Panc1 (cell line): ENCODE measurements at regions not wholly inside any gene's neighbourhood (a gene's known extent, or its start where the extent isn't known, plus 50 kb on each side); places are given as distances from the start of the nearest gene placed in this dataset.

Source experiments
- ATAC-seq: fragments of 200-7000 bp; cut with Tn5 transposase; 2 replicates; pipeline ENCODE4 v1.9.1; 2020; ENCODE audit warnings: mild to moderate bottlenecking, moderate library complexity
- BruUV-seq: library from RNA; stranded (reverse); fragments of 400-500 nt; replicated peaks from 2 replicates; lab custom pipeline; 2021; lab: Mats Ljungman, UMichigan
- CTCF ChIA-PET: fragments of 300-600 bp; sonication (Branson Sonifier 250); formaldehyde crosslinking; loops from one replicate; lab custom pipeline; 2022; ENCODE audit warnings: antibody characterized with exemption; lab: Charles Lee
- POLR2A ChIA-PET: fragments of 300-600 bp; sonication (Branson Sonifier 250); formaldehyde crosslinking; loops from one replicate; lab custom pipeline; 2022; ENCODE audit warnings: antibody characterized with exemption; lab: Charles Lee
- DNase-seq: peaks from one replicate; pipeline ENCODE4 v3.0.0-alpha.2; 2010; ENCODE audit warnings: low read depth, low spot score
- H3K27ac ChIP-seq: 2 replicates; pipeline ENCODE4 v1.5.1; 2011; ENCODE audit warnings: mild to moderate bottlenecking, low read length, inconsistent platforms
- H3K27me3 ChIP-seq: fragments of 200-500 bp; sonication (Bioruptor generic); 2 replicates; pipeline ENCODE4 v1.6.0; 2014; ENCODE audit warnings: low read length, inconsistent platforms; ENCODE audit not compliant: control insufficient read depth, insufficient read depth
- H3K36me3 ChIP-seq: fragments of 200-500 bp; sonication (Bioruptor generic); 2 replicates; pipeline ENCODE4 v1.5.1; 2014; ENCODE audit warnings: inconsistent platforms, mild to moderate bottlenecking, low read length, moderate library complexity; ENCODE audit not compliant: control insufficient read depth, insufficient read depth
- H3K4me1 ChIP-seq: 2 replicates; pipeline ENCODE4 v1.5.1; 2011; ENCODE audit warnings: inconsistent platforms, mild to moderate bottlenecking, low read length, moderate library complexity; ENCODE audit not compliant: control insufficient read depth, insufficient read depth
- H3K4me3 ChIP-seq, 2 experiments: 2 replicates each; pipeline ENCODE4 v1.5.1; 2011 to 2012; ENCODE audit warnings: low read depth in 2 of 2, low read length in 2 of 2, mild to moderate bottlenecking in 2 of 2, inconsistent platforms in 1 of 2, moderate library complexity in 1 of 2
- H3K9me3 ChIP-seq: fragments of 200-500 bp; sonication (Bioruptor generic); 2 replicates; pipeline ENCODE4 v1.5.1; 2014; ENCODE audit warnings: low read depth, mild to moderate bottlenecking, inconsistent platforms, low read length, moderate library complexity; ENCODE audit not compliant: control insufficient read depth, insufficient read depth
- CTCF ChIP-seq: fragments of 450-650 bp; IDR thresholded peaks from 2 replicates; pipeline ENCODE4 v1.5.1; 2017; ENCODE audit warnings: mild to moderate bottlenecking
- POLR2AphosphoS5 ChIP-seq: IDR thresholded peaks from 2 replicates; pipeline ENCODE4 v1.6.1; 2012; ENCODE audit warnings: mild to moderate bottlenecking, low read depth, low read length, moderate library complexity
- REST ChIP-seq, 2 experiments: IDR thresholded peaks; 2 replicates each; pipeline ENCODE4 v1.6.1; 2011 to 2012; ENCODE audit warnings: low read depth in 2 of 2, control low read depth in 1 of 2, low read length in 1 of 2, mild to moderate bottlenecking in 1 of 2, moderate library complexity in 1 of 2; ENCODE audit not compliant: insufficient read depth in 1 of 2
- SIN3A ChIP-seq: IDR thresholded peaks from 2 replicates; pipeline ENCODE4 v1.6.1; 2012; ENCODE audit warnings: low read depth, mild to moderate bottlenecking, low read length, moderate library complexity, borderline replicate concordance; ENCODE audit not compliant: insufficient read depth
- TCF7L2 ChIP-seq: IDR thresholded peaks from 2 replicates; pipeline ENCODE4 v1.6.1; 2011; ENCODE audit warnings: mild to moderate bottlenecking, low read depth, low read length, inconsistent platforms
- in situ Hi-C: cut with HindIII; loops from 2 replicates; pipeline ENCODE4 v1.10.0; 2016; ENCODE audit warnings: low sequenced_read_pairs, low pct_unique_long_range_greater_than_20kb
- intact Hi-C: fragments of 100-400 bp; cut with micrococcal nuclease; formaldehyde crosslinking; loops from one replicate; pipeline ENCODE4 v1.10.0; 2022; ENCODE audit not compliant: unreplicated experiment

- Histone ChIP-seq H3K27me3 (no peaks in the 10 kb centered on the region), H3K27ac (no peak overlapping the region), H3K4me3 (no peak overlapping the region), H3K36me3 (no peaks in the 10 kb centered on the region), H3K9me3 (no peaks in the 10 kb centered on the region), H3K4me1 (no peaks in the 10 kb centered on the region)
- POLR2A ChIA-PET, result no interaction called here
- no peak for ATAC-seq
- CTCF ChIA-PET, result no interaction called here
- intact Hi-C loops, result no loop called here
- DNase-seq, result no peak
- TF ChIP-seq TCF7L2 (no peak), REST (IDR thresholded peaks at IDR 0.05; ENCODE audit: insufficient read depth in 1 of 2, low read depth in 2 of 2, low read length in 1 of 2) (no peak)
- BruUV-seq, result no TSS peak
- in situ Hi-C loops, result no loop called here
Measured at GRCh38 chr13:55714120-55714519, 1426.6 kb upstream of the PRR20A start.

GRCh38 chr13:55727683-55728082 lies 1413.0 kb upstream of the PRR20A start:
- CTCF ChIA-PET, result no interaction called here

More at GRCh38 chr13:55727683-55728082, 1413.0 kb upstream of the PRR20A start:
- H3K27me3 ChIP-seq, result no peaks in the 10 kb centered on the region
- in situ Hi-C loops (no loop called here), intact Hi-C loops (no loop called here)
- DNase-seq, result no peak
- H3K4me1 ChIP-seq, result no peaks in the 10 kb centered on the region
- TF ChIP-seq POLR2AphosphoS5 (no peak), REST (IDR thresholded peaks at IDR 0.05; ENCODE audit: insufficient read depth in 1 of 2, low read depth in 2 of 2, low read length in 1 of 2) (no peak), SIN3A (no peak), CTCF (no peak), TCF7L2 (no peak)
- no TSS peak for BruUV-seq
- no peaks in the 10 kb centered on the region for H3K36me3 ChIP-seq
- no peak overlapping the region for H3K27ac ChIP-seq
- ATAC-seq, result no peak
- POLR2A ChIA-PET, result no interaction called here
- H3K9me3 ChIP-seq, result no peaks in the 10 kb centered on the region
- no peak overlapping the region for H3K4me3 ChIP-seq
